ENCODE measurements at regions not wholly inside any gene's neighbourhood (a gene's known extent, or its start where the extent isn't known, plus 50 kb on each side); places are given as distances from the start of the nearest gene placed in this dataset.

GRCh38 chr12:24230061-24230701 is 280.7 kb upstream of the SOX5 start:
- no peak for TF ChIP-seq TAF1 (IDR thresholded peaks at IDR 0.05; ENCODE audit: low read depth)
- TF ChIP-seq EP300 (IDR thresholded peaks at IDR 0.05; ENCODE audit: borderline replicate concordance), result no peak

Data from Ishikawa (cell line).